Spleen (tissue), 11 donors: ENCODE measurements at regions not wholly inside any gene's neighbourhood (a gene's known extent, or its start where the extent isn't known, plus 50 kb on each side); places are given as distances from the start of the nearest gene placed in this dataset.
"Not testable (repeated sequence)": the region's sequence is repeated elsewhere in the genome, so short reads cannot be mapped to it uniquely, and the experiment has no call there.

Source experiments
- DNase-seq: peaks from one replicate; pipeline ENCODE4 v3.0.0-alpha.2; 2020
- H3K27ac ChIP-seq, 8 donors: fragments of 200-600 bp; sonication (generic) in 7 of 8; 1 replicate in 4 of 8; 2 replicates in 4 of 8; pipeline versions ENCODE4 v1.5.0 to v1.8.0; 2016 to 2021; ENCODE audit warnings: inconsistent platforms in 4 of 8, mild to moderate bottlenecking in 4 of 8, moderate library complexity in 1 of 8
- H3K27me3 ChIP-seq, 7 donors: fragments of 200-600 bp; sonication (generic) in 6 of 7; replicated peaks in 1 of 7; 1 replicate in 4 of 7; 2 replicates in 3 of 7; pipeline versions ENCODE4 v1.5.0 to v1.8.0; 2016 to 2021; ENCODE audit warnings: inconsistent platforms in 3 of 7, mild to moderate bottlenecking in 1 of 7
- H3K36me3 ChIP-seq, 6 donors: fragments of 200-600 bp; sonication (generic) in 5 of 6; 1 replicate in 4 of 6; 2 replicates in 2 of 6; pipeline versions ENCODE4 v1.5.0 to v1.8.0; 2016 to 2021; ENCODE audit warnings: inconsistent platforms in 2 of 6
- H3K4me1 ChIP-seq, 6 donors: fragments of 200-600 bp; sonication (generic) in 5 of 6; 1 replicate in 3 of 6; 2 replicates in 3 of 6; pipeline versions ENCODE4 v1.5.0 to v1.8.0; 2016 to 2021; ENCODE audit warnings: inconsistent platforms in 3 of 6
- H3K4me3 ChIP-seq, 8 donors: fragments of 200-600 bp; sonication (generic) in 7 of 8; 1 replicate in 4 of 8; 2 replicates in 4 of 8; pipeline versions ENCODE4 v1.5.0 to v1.8.0; 2016 to 2021; ENCODE audit warnings: inconsistent platforms in 4 of 8, mild to moderate bottlenecking in 4 of 8, moderate library complexity in 2 of 8
- H3K9me3 ChIP-seq, 8 donors: fragments of 200-600 bp; sonication (generic) in 7 of 8; 1 replicate in 4 of 8; 2 replicates in 4 of 8; pipeline versions ENCODE4 v1.5.0 to v1.8.0; 2016 to 2021; ENCODE audit warnings: inconsistent platforms in 4 of 8
- CTCF ChIP-seq, 11 experiments: fragments of 200-600 bp in 7 of 11; fragments of 450-650 bp in 4 of 11; sonication (generic) in 4 of 11; IDR thresholded peaks in 8 of 11; conservative IDR thresholded peaks in 3 of 11; 1 replicate in 7 of 11; 2 replicates in 4 of 11; pipeline versions ENCODE4 v1.4.0 to v1.8.0; 2016 to 2021; ENCODE audit warnings: antibody characterized with exemption in 11 of 11, inconsistent platforms in 4 of 11, mild to moderate bottlenecking in 1 of 11
- POLR2A ChIP-seq, 3 donors: fragments of 450-650 bp; IDR thresholded peaks; one replicate each; pipeline ENCODE4 v1.5.1; 2017; ENCODE audit warnings: antibody characterized with exemption in 3 of 3, mild to moderate bottlenecking in 1 of 3
- POLR2AphosphoS5 ChIP-seq, 3 donors: sonication (generic); formaldehyde crosslinking; IDR thresholded peaks; one replicate each; pipeline ENCODE4 v1.5.1; 2017; ENCODE audit warnings: antibody characterized with exemption in 3 of 3
- WGBS, 5 donors: extraction: QIAGEN DNeasy Blood & Tissue Kit in 3 of 5; methylation state at CpG; one replicate each; pipeline versions ENCODE4 v1.1.5 to v1.1.7; 2013 to 2018; 5-methylcytosine and 5-hydroxymethylcytosine counted together
- intact Hi-C: fragments of 100-400 bp; cut with DNase I; formaldehyde crosslinking; loops from one replicate; pipeline ENCODE4 v1.15.0; 2023; ENCODE audit warnings: low total_unique reads
- donor health status: healthy with polysubstance abuse.
- donor health status: DM: no; HTN: no; CAD: no; lungs with moderate emphysema.
- donor health status: DM: no; HTN: no; CAD: no.
- donor health status: Bipolar disorder and iron deficiency.
- donor health status: healthy.
- donor health status: DM: no; HTN: no; CAD: no.
- donor health status: DM: yes; HTN: yes; CAD: no.

GRCh38 chr2:49702740-49703139 lies 548.4 kb upstream of the FSHR start:
- intact Hi-C loops = no loop called here

DNA sequence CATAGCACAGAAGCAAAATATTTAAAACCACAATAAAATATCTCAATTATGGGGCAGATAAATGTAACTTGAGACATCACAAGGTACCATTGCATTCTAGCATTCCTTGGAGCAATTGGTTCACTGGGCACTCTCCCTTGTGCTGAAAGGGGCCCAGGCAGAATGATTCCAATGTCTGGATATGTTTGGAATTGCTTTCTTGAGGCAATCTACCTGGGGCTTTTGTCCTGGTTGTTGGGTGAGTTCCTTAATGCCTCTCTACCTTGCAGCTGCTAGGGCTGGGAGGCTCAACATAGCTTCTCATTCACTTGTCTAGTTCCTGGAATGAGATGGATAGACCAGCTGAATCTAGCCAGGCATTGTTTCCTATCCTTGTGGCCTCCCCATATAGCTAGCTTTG lies 539.6 kb upstream of the FSHR start:
- Histone ChIP-seq H3K27ac (no peak overlapping the region), H3K36me3 (no peaks in the 10 kb centered on the region), H3K4me3 (no peak overlapping the region), H3K27me3 (no peaks in the 10 kb centered on the region), H3K9me3 (peaks cover 0 to 8% (median 0%) of the 10 kb centered on the region in 8 donors), H3K4me1 (no peaks in the 10 kb centered on the region)
- no peak for DNase-seq
- intact Hi-C loops = no loop called here
- TF ChIP-seq CTCF (IDR thresholded peaks at IDR 0.05 in 8 of 11, conservative IDR thresholded peaks at IDR 0.05 in 3 of 11) = no peak
- no peak for TF ChIP-seq POLR2AphosphoS5 (IDR thresholded peaks at IDR 0.05)
- TF ChIP-seq POLR2A (IDR thresholded peaks at IDR 0.05) = no peak

More at GRCh38 chr2:49702740-49703139, 548.4 kb upstream of the FSHR start:
- H3K27me3 ChIP-seq = no peaks in the 10 kb centered on the region
- peaks cover 0 to 3% (median 0%) of the 10 kb centered on the region in 8 donors for H3K9me3 ChIP-seq
- H3K36me3 ChIP-seq = no peaks in the 10 kb centered on the region
- no peak for TF ChIP-seq POLR2A (IDR thresholded peaks at IDR 0.05)
- TF ChIP-seq POLR2AphosphoS5 (IDR thresholded peaks at IDR 0.05) = no peak
- TF ChIP-seq CTCF (IDR thresholded peaks at IDR 0.05 in 8 of 11, conservative IDR thresholded peaks at IDR 0.05 in 3 of 11) = no peak
- no peak overlapping the region for H3K4me3 ChIP-seq
- no peak for DNase-seq
- no peaks in the 10 kb centered on the region for H3K4me1 ChIP-seq
- no peak overlapping the region for H3K27ac ChIP-seq
- WGBS, 5 donors = 85 to 94% (median 91%) methylated on average over 3 of the region's 3 CpGs

GRCh38 chr2:49692022-49692421 lies 537.7 kb upstream of the FSHR start:
- DNase-seq, H3K27ac ChIP-seq, H3K4me1 ChIP-seq, H3K4me3 ChIP-seq, H3K36me3 ChIP-seq, H3K9me3 ChIP-seq, H3K27me3 ChIP-seq, intact Hi-C loops: not testable (repeated sequence)
- 87 to 100% (median 93%) methylated on average over 2 of the region's 2 CpGs for whole genome bisulfite sequencing, 5 donors

- Histone ChIP-seq H3K27me3 (no peaks in the 10 kb centered on the region), H3K4me3 (no peak overlapping the region), H3K4me1 (no peaks in the 10 kb centered on the region), H3K9me3 (peaks cover 0 to 7% (median 0%) of the 10 kb centered on the region in 8 donors), H3K27ac (no peak overlapping the region), H3K36me3 (no peaks in the 10 kb centered on the region)
- no peak for DNase-seq
- TF ChIP-seq CTCF (IDR thresholded peaks at IDR 0.05 in 8 of 11, conservative IDR thresholded peaks at IDR 0.05 in 3 of 11) = peak in 2 of 11 experiments; percentile 21
- no peak for TF ChIP-seq POLR2A (IDR thresholded peaks at IDR 0.05)
- WGBS, 5 donors = 65 to 77% (median 73%) methylated on average over 1 of the region's 1 CpG
- intact Hi-C loops = no loop called here
Observed at GRCh38 chr2:49687918-49688317, 533.6 kb upstream of the FSHR start.

GRCh38 chr2:49686897-49687442 lies 532.7 kb upstream of the FSHR start:
- Histone ChIP-seq H3K36me3 (no peaks in the 10 kb centered on the region), H3K27me3 (no peaks in the 10 kb centered on the region), H3K4me3 (no peak overlapping the region), H3K9me3 (peaks cover 0 to 5% (median 0%) of the 10 kb centered on the region in 8 donors), H3K4me1 (no peaks in the 10 kb centered on the region), H3K27ac (no peak overlapping the region)
- 57 to 77% (median 68%) methylated on average over 2 of the region's 2 CpGs for WGBS, 5 donors
- intact Hi-C loops = no loop called here
- DNase-seq = no peak
- TF ChIP-seq POLR2A (IDR thresholded peaks at IDR 0.05) = no peak
- no peak for TF ChIP-seq CTCF (IDR thresholded peaks at IDR 0.05 in 8 of 11, conservative IDR thresholded peaks at IDR 0.05 in 3 of 11)
- no peak for TF ChIP-seq POLR2AphosphoS5 (IDR thresholded peaks at IDR 0.05)
